ENCODE measurements at regions not wholly inside any gene's neighbourhood (a gene's known extent, or its start where the extent isn't known, plus 50 kb on each side); places are given as distances from the start of the nearest gene placed in this dataset.

DNA sequence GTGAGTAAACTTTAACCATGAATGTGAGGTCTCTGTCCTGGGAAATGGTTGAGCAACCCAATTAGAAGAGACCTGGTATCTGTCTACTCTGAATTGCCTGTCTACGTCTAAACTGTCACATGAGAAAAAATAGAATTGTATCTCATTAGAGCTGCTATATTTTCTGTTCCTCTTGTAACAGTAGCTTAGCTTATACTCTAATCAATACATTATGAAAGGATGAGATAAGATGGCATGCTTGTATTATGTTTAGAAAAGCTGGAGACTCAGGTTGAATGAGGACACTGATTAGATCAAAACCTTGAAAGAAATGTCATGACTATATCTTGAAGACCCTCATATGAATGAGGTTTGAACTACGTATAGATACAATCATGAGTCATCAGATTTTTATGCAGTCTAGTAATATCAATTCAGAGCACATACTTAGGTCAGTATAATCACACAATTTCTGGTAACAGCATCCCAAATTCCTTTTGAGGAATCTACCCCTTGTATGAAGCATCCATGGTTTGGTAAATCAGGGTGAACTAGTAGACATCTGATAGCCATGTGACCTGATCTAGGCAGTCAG is 561.5 kb upstream of the CHORDC1 start:
- H3K4me1 Mint-ChIP-seq: no peaks in the 10 kb centered on the region
- Histone ChIP-seq H3K79me2 (ENCODE audit: insufficient read depth, low read length) (no peaks in the 10 kb centered on the region), H3K27me3 (ENCODE audit: control insufficient read depth in 2 of 2, insufficient read depth in 2 of 2, low read length in 2 of 2) (no peaks in the 10 kb centered on the region), H3K9me3 (replicated peaks in 1 of 2; ENCODE audit: control insufficient read depth in 1 of 2, insufficient read depth in 1 of 2, low read length in 2 of 2) (no peaks in the 10 kb centered on the region), H3K9ac (ENCODE audit: insufficient read depth, low read length, poor library complexity, severe bottlenecking) (no peak overlapping the region), H3K4me2 (replicated peaks; ENCODE audit: extremely low read depth, low read length, poor library complexity, severe bottlenecking) (no peak overlapping the region), H3K4me3 (replicated peaks in 1 of 3; ENCODE audit: low read depth in 2 of 3, low read length in 3 of 3) (no peak overlapping the region), H4K20me1 (ENCODE audit: insufficient read depth, low read length) (no peaks in the 10 kb centered on the region), H3K36me3 (replicated peaks in 1 of 2; ENCODE audit: control insufficient read depth in 1 of 2, insufficient read depth in 2 of 2, low read length in 2 of 2) (no peaks in the 10 kb centered on the region), H2AFZ (ENCODE audit: insufficient read depth, low read depth, low read length, poor library complexity, severe bottlenecking) (no peak overlapping the region), H3K4me1 (ENCODE audit: control insufficient read depth in 1 of 2, insufficient read depth in 2 of 2, low read length in 2 of 2) (no peaks in the 10 kb centered on the region), H3K27ac (ENCODE audit: low read depth in 1 of 2, low read length in 2 of 2) (no peak overlapping the region)
- no peaks in the 10 kb centered on the region for H3K27me3 Mint-ChIP-seq (ENCODE audit: low read depth in 3 of 3)
- no peaks in the 10 kb centered on the region for H3K36me3 Mint-ChIP-seq
- WGBS (ENCODE audit: insufficient coverage): no CpG with 5 or more reads among the region's 2 CpGs
- intact Hi-C loops (cut with micrococcal nuclease): no loop called here
- H3K27ac Mint-ChIP-seq: no peak overlapping the region
- TF ChIP-seq, protein P1, sequence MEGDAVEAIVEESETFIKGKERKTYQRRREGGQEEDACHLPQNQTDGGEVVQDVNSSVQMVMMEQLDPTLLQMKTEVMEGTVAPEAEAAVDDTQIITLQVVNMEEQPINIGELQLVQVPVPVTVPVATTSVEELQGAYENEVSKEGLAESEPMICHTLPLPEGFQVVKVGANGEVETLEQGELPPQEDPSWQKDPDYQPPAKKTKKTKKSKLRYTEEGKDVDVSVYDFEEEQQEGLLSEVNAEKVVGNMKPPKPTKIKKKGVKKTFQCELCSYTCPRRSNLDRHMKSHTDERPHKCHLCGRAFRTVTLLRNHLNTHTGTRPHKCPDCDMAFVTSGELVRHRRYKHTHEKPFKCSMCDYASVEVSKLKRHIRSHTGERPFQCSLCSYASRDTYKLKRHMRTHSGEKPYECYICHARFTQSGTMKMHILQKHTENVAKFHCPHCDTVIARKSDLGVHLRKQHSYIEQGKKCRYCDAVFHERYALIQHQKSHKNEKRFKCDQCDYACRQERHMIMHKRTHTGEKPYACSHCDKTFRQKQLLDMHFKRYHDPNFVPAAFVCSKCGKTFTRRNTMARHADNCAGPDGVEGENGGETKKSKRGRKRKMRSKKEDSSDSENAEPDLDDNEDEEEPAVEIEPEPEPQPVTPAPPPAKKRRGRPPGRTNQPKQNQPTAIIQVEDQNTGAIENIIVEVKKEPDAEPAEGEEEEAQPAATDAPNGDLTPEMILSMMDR (IDR thresholded peaks at IDR 0.05): no peak
- H3K9me3 Mint-ChIP-seq: peaks cover 0 to 1% (median 0%) of the 10 kb centered on the region in 7 donors
- H3K4me3 Mint-ChIP-seq: no peak overlapping the region
- DNase-seq: no peak

DNA sequence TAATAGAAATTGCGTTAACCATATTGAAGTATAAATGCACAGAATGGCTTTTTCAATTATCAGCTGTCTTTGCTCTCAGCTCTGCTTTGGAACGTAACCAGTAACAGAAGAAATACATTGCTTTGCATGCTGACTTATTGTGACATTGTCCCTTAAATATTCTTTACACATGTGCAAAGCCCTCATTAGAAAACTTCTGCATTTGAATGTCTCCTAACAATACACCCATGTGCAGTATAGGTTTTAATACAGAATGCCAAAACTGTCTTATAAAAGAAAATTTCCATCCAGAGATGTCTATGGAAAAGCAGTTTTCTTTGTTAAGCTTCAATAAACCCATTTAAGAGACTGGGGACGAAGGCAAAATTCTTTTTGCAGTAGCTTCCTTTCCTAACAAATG is 560.3 kb upstream of the CHORDC1 start:
- no peaks in the 10 kb centered on the region for H3K9me3 ChIP-seq (replicated peaks in 1 of 2; ENCODE audit: control insufficient read depth in 1 of 2, insufficient read depth in 1 of 2, low read length in 2 of 2)
- 88% methylated on average over 1 of the region's 3 CpGs for WGBS (ENCODE audit: insufficient coverage)
- TF ChIP-seq, protein P1 (IDR thresholded peaks at IDR 0.05): no peak
- intact Hi-C loops (cut with micrococcal nuclease): no loop called here
- no peak overlapping the region for H3K9ac ChIP-seq (ENCODE audit: insufficient read depth, low read length, poor library complexity, severe bottlenecking)
- Mint-ChIP-seq H3K27me3 (ENCODE audit: low read depth in 3 of 3) (no peaks in the 10 kb centered on the region), H3K36me3 (no peaks in the 10 kb centered on the region), H3K9me3 (no peaks in the 10 kb centered on the region), H3K4me3 (no peak overlapping the region), H3K4me1 (no peaks in the 10 kb centered on the region), H3K27ac (no peak overlapping the region)
- H3K27me3 ChIP-seq (ENCODE audit: control insufficient read depth in 2 of 2, insufficient read depth in 2 of 2, low read length in 2 of 2): no peaks in the 10 kb centered on the region
- H3K27ac ChIP-seq (ENCODE audit: low read depth in 1 of 2, low read length in 2 of 2): no peak overlapping the region
- H3K4me3 ChIP-seq (replicated peaks in 1 of 3; ENCODE audit: low read depth in 2 of 3, low read length in 3 of 3): no peak overlapping the region
- H3K4me2 ChIP-seq (replicated peaks; ENCODE audit: extremely low read depth, low read length, poor library complexity, severe bottlenecking): no peak overlapping the region
- no peaks in the 10 kb centered on the region for H4K20me1 ChIP-seq (ENCODE audit: insufficient read depth, low read length)
- no peak overlapping the region for H2AFZ ChIP-seq (ENCODE audit: insufficient read depth, low read depth, low read length, poor library complexity, severe bottlenecking)
- no peaks in the 10 kb centered on the region for H3K79me2 ChIP-seq (ENCODE audit: insufficient read depth, low read length)
- no peaks in the 10 kb centered on the region for H3K36me3 ChIP-seq (replicated peaks in 1 of 2; ENCODE audit: control insufficient read depth in 1 of 2, insufficient read depth in 2 of 2, low read length in 2 of 2)
- no peaks in the 10 kb centered on the region for H3K4me1 ChIP-seq (ENCODE audit: control insufficient read depth in 1 of 2, insufficient read depth in 2 of 2, low read length in 2 of 2)
- no peak for DNase-seq

All from CD14-positive monocyte (primary cell).